ENCODE measurements at regions not wholly inside any gene's neighbourhood (a gene's known extent, or its start where the extent isn't known, plus 50 kb on each side); places are given as distances from the start of the nearest gene placed in this dataset.
"Not testable (repeated sequence)": the region's sequence is repeated elsewhere in the genome, so short reads cannot be mapped to it uniquely, and the experiment has no call there.

DNA sequence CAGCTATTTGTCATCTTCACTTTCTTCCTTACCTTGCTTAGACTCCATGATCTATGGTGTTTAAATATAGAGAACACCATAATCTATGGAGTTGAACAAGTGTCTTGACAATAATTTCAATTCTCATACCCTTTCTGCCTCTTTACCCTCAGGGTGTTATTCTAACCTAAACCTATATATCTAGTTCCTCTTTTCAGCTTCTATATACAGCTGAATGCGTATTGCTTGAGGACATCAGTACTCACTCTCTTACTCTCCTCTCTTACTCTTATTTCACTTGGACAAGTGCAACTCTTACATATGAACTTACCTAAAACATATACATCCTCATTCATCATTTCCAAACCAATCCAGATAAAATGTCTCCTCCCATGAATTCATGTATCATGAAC, 187.1 kb downstream of the RAP2B start:
- intact Hi-C loops (cut with micrococcal nuclease) = no loop called here
- no peak for DNase-seq
- no peak for ATAC-seq

- ATAC-seq = no peak
- no peak for DNase-seq
- intact Hi-C loops (cut with micrococcal nuclease) = no loop called here
Observed at GRCh38 chr3:153350420-153350819, 188.4 kb downstream of the RAP2B start.

DNA sequence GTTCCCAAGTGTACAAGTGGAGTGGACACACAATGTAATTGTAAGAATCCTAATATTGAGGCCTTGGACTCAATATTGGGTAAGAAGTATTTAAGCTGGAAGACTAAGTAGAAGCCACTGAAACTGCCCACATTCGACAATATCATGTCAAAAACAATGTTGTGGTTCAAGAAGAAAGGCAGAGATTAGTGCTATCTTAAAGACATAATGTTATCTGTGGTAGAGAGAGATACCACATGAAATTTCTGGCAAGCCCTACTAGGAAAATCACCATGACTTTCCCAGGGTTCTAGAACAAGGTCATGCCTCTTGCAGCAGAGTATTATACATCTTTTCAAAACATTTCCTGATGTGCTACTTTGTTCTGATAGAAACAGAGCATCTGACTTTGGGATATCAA, 192.6 kb downstream of the RAP2B start:
- ATAC-seq (no peak), DNase-seq (no peak)
- intact Hi-C loops (cut with micrococcal nuclease) = no loop called here

- DNase-seq = no peak
- no peak for ATAC-seq
- intact Hi-C loops (cut with micrococcal nuclease) = no loop called here
Observed at GRCh38 chr3:153355559-153355958, 193.5 kb downstream of the RAP2B start.

DNA sequence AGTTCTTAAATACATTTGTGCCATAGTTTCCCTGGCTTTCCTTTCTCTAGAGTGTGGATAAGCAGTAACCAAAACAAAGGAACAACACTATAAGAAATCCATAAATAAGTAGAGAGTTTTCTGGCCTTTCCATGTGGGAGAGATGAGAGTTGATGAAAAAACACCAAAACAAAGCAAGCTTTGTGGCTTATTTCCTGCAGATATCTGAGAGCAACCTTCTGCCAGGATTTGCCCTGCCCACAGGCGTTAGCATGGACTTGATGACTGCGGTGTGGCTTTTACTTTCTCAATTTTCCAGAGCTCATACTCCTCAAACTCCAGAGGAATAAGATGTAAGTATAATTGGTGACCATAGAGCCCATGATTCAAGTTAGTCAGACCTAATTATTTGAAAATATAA, 194.9 kb downstream of the RAP2B start:
- intact Hi-C loops (cut with micrococcal nuclease) = no loop called here
- DNase-seq (no peak), ATAC-seq (no peak)

DNA sequence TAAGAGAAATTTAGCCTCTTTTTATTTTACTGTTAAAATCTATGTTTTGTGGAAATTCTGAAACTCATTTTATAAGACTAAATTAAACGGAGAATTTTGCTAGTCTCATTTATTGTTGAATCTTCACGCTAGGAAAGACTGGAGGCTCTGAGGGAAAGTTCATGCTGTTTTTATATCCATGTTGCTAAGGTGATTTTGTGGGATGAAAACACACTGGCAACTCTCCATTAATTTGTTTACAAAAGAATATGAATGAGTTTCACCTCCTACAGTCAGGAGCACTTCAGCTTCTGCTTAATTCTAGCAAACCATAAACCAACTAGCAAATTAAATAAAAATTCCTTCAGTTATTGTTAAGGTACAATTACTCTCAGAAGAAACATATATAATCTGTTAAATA, 195.4 kb downstream of the RAP2B start:
- DNase-seq = no peak
- intact Hi-C loops (cut with micrococcal nuclease) = no loop called here
- ATAC-seq = no peak

- intact Hi-C loops (cut with micrococcal nuclease) = no loop called here
- no peak for ATAC-seq
- no peak for DNase-seq
Observed at GRCh38 chr3:153369561-153370374, 207.7 kb downstream of the RAP2B start.

- intact Hi-C loops (cut with micrococcal nuclease) = no loop called here
Observed at GRCh38 chr3:153370680-153371079, 208.7 kb downstream of the RAP2B start.

DNA sequence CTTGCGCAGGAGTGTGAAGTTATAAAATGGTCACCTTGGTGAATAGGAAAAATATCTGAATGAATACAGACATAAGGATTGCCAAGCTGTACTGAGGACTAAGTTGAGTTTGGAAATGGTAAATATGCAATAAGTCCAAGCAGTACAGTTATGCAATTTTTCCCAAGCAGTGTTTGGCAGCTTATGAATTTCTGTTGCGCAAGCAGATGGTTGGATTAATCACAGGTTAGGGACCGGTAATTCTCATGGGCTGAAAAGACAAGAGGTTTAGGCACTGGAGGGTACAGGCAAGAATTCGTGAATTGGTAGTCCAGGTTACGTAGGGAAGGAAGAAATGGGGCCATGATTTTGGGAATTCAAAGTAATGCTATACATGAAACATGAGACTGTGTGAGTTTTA, 210.3 kb downstream of the RAP2B start:
- intact Hi-C loops (cut with micrococcal nuclease) = no loop called here
- no peak for ATAC-seq
- DNase-seq = no peak

More at GRCh38 chr3:153370680-153371079, 208.7 kb downstream of the RAP2B start:
- ATAC-seq = no peak
- DNase-seq = no peak

GRCh38 chr3:153373606-153374005, 211.6 kb downstream of the RAP2B start:
- no peak for DNase-seq
- intact Hi-C loops (cut with micrococcal nuclease) = no loop called here
- peak; percentile 56 for ATAC-seq

- DNase-seq; intact Hi-C loops (cut with micrococcal nuclease); ATAC-seq: not testable (repeated sequence)
Observed at GRCh38 chr3:153378366-153378765, 216.3 kb downstream of the RAP2B start.

DNA sequence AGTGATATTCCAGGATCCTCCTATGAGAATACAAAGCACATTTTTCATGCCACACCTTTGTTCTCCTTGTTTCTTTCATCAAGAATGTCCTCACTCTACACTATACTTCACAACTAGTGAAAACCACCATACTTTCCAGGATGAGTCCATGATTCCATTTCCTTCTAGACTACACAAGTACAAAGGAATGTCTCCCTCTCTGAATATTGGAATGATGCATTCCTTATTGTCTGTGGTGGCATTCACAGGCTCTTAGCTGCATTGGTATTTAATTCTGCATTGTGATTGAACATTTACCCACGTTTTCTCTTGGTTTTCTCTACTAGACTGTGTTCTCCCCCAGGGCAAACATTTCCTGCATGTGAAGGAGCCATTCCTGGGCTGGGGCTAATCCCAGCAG, 217.5 kb downstream of the RAP2B start:
- intact Hi-C loops (cut with micrococcal nuclease) = no loop called here
- no peak for ATAC-seq
- no peak for DNase-seq

GRCh38 chr3:153385343-153385742, 223.3 kb downstream of the RAP2B start:
- ATAC-seq = no peak
- intact Hi-C loops (cut with micrococcal nuclease) = no loop called here

DNA sequence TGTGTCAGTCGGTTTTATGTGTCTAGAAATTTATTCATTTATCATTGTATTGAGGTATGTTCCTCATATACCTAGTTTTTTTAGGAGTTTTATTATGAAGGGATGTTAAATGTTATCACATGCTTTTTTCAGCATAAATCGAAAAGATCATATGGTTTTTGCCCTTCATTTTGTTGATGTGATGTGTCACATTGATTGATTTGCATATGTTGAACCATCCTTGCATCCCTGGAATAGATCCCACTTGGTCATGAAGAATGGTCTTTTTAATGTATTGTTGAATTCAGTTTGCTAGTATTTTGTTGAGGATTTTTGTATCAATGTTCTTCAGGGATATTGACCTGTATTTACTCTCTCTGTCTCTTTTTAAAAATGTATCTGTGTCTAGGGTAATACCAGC, 230.3 kb downstream of the RAP2B start:
- intact Hi-C loops (cut with micrococcal nuclease) = no loop called here
- DNase-seq (no peak), ATAC-seq (no peak)

More at GRCh38 chr3:153385343-153385742, 223.3 kb downstream of the RAP2B start:
- DNase-seq = no peak

- intact Hi-C loops (cut with micrococcal nuclease) = no loop called here
- DNase-seq (no peak), ATAC-seq (no peak)
Observed at GRCh38 chr3:153394017-153394416, 232.0 kb downstream of the RAP2B start.

DNA sequence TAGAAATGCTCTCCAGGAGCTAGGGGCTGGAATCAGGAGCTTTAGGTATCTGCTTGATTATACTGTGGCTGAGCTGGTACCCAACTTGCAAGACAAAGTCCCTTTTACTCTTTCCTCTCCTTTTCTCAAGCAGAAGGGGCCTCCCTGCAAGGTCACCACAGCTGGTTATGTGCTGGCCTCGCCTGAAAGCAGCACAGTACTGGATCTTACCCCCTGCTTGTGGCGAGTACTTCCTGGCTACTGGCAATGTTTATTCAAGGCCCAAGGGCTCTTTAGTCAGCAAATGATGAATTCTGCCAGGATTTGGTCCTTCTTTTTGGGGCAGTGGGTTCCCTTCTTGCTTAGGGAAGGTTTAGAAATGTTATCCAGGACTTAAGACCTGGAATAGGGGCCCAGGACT, 234.6 kb downstream of the RAP2B start:
- ATAC-seq (no peak), DNase-seq (no peak)
- intact Hi-C loops (cut with micrococcal nuclease) = no loop called here

- DNase-seq = no peak
- no peak for ATAC-seq
- intact Hi-C loops (cut with micrococcal nuclease) = no loop called here
Observed at GRCh38 chr3:153397794-153398193, 235.8 kb downstream of the RAP2B start.

GRCh38 chr3:153399636-153400035, 237.6 kb downstream of the RAP2B start:
- intact Hi-C loops (cut with micrococcal nuclease) = no loop called here
- ATAC-seq (no peak), DNase-seq (no peak)

DNA sequence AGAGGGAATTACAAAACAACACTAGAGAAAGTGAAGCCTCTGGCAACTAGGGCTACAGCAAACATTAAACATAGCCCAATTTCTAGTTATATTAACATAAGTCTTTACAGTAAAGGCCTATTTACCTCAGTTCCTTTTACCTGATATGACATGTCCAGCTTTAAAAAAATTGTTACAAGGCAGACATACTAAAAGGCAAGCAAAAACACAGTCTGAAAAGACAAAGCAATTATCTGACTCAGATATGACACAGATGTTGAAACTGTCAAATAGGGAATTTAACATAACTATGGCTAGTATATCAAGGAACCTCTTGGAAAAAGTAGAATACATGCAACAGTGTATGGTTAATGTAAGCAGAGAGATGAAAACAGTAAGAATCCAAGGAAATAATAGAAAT, 238.6 kb downstream of the RAP2B start:
- DNase-seq (no peak), ATAC-seq (no peak)
- intact Hi-C loops (cut with micrococcal nuclease) = no loop called here

- intact Hi-C loops (cut with micrococcal nuclease) = no loop called here
- DNase-seq (no peak), ATAC-seq (no peak)
Observed at GRCh38 chr3:153404157-153404556, 242.1 kb downstream of the RAP2B start.

- ATAC-seq; DNase-seq; intact Hi-C loops (cut with micrococcal nuclease): not testable (repeated sequence)
Observed at GRCh38 chr3:153405320-153405719, 243.3 kb downstream of the RAP2B start.

Data from left ventricle myocardium superior (tissue), 1 donor.